Peyer's patch (tissue), 4 donors: ENCODE measurements at regions not wholly inside any gene's neighbourhood (a gene's known extent, or its start where the extent isn't known, plus 50 kb on each side); places are given as distances from the start of the nearest gene placed in this dataset.

Experiments used
- POLR2A ChIP-seq, 2 donors: fragments of 450-650 bp; IDR thresholded peaks; one replicate each; pipeline ENCODE4 v1.5.1; 2017; ENCODE audit warnings: antibody characterized with exemption in 2 of 2, mild to moderate bottlenecking in 2 of 2, moderate library complexity in 2 of 2
- TF ChIP-seq, protein P1 (sequence below), 6 experiments: fragments of 450-650 bp in 4 of 6; fragments of 200-600 bp in 2 of 6; sonication (generic) in 1 of 6; IDR thresholded peaks; one replicate each; pipeline ENCODE4 v1.5.1; 2017 to 2019; ENCODE audit warnings: antibody characterized with exemption in 6 of 6, mild to moderate bottlenecking in 3 of 6, moderate library complexity in 1 of 6

DNA sequence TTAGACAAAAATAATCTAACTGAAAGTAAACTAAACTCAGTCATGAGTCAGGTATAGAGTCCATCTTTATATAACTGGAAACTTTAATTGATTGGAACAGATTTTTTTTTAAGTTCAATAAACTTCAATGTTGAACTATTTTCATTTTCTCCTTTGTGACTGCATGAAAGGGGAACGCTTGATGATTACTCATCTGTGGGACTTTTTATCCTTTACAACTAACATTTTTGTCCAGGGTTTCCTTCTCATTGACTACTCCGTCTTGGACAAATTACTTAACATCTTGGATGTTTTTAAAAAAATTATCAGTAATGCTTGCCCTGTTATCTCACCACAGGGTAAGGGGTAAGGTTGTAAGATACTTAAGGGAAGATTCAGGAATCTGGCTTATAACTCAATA is 1658.4 kb downstream of the MAT2B start:
- TF ChIP-seq, protein P1, sequence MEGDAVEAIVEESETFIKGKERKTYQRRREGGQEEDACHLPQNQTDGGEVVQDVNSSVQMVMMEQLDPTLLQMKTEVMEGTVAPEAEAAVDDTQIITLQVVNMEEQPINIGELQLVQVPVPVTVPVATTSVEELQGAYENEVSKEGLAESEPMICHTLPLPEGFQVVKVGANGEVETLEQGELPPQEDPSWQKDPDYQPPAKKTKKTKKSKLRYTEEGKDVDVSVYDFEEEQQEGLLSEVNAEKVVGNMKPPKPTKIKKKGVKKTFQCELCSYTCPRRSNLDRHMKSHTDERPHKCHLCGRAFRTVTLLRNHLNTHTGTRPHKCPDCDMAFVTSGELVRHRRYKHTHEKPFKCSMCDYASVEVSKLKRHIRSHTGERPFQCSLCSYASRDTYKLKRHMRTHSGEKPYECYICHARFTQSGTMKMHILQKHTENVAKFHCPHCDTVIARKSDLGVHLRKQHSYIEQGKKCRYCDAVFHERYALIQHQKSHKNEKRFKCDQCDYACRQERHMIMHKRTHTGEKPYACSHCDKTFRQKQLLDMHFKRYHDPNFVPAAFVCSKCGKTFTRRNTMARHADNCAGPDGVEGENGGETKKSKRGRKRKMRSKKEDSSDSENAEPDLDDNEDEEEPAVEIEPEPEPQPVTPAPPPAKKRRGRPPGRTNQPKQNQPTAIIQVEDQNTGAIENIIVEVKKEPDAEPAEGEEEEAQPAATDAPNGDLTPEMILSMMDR (IDR thresholded peaks at IDR 0.05), result no peak
- TF ChIP-seq POLR2A (IDR thresholded peaks at IDR 0.05), result no peak
